Transverse colon (tissue), 4 donors: ENCODE measurements at regions not wholly inside any gene's neighbourhood (a gene's known extent, or its start where the extent isn't known, plus 50 kb on each side); places are given as distances from the start of the nearest gene placed in this dataset.

Experiments used
- DNase-seq: peaks from one replicate; pipeline ENCODE4 v3.0.0-alpha.2; 2019
- H3K27ac ChIP-seq, 4 donors: fragments of 200-600 bp; sonication (generic); 2 replicates each; pipeline ENCODE4 v1.5.1; 2016 to 2018; ENCODE audit warnings: inconsistent platforms in 4 of 4
- H3K27me3 ChIP-seq: fragments of 200-600 bp; sonication (generic); 2 replicates; pipeline ENCODE4 v1.5.1; 2017; ENCODE audit warnings: inconsistent platforms
- H3K36me3 ChIP-seq, 4 donors: fragments of 200-600 bp; sonication (generic); 2 replicates each; pipeline ENCODE4 v1.5.1; 2017 to 2019; ENCODE audit warnings: inconsistent platforms in 4 of 4
- H3K4me1 ChIP-seq, 4 donors: fragments of 200-600 bp; sonication (generic); 2 replicates each; pipeline ENCODE4 v1.5.1; 2017 to 2020; ENCODE audit warnings: inconsistent platforms in 4 of 4
- H3K4me3 ChIP-seq, 4 donors: fragments of 200-600 bp; sonication (generic); 1 replicate in 1 of 4; 2 replicates in 3 of 4; pipeline versions ENCODE4 v1.5.1 to v1.6.1; 2017 to 2019; ENCODE audit warnings: inconsistent platforms in 4 of 4
- H3K9me3 ChIP-seq, 2 donors: fragments of 200-600 bp; sonication (generic); 2 replicates each; pipeline ENCODE4 v1.5.1; 2017 to 2019; ENCODE audit warnings: inconsistent platforms in 2 of 2
- CTCF ChIP-seq, 5 experiments: fragments of 200-600 bp in 3 of 5; fragments of 450-650 bp in 2 of 5; sonication (generic) in 3 of 5; IDR thresholded peaks; 1 replicate in 2 of 5; 2 replicates in 3 of 5; pipeline ENCODE4 v1.5.1; 2016 to 2017; ENCODE audit warnings: antibody characterized with exemption in 5 of 5, inconsistent platforms in 3 of 5, mild to moderate bottlenecking in 2 of 5, moderate library complexity in 1 of 5
- EP300 ChIP-seq: sonication (generic); formaldehyde crosslinking; IDR thresholded peaks from one replicate; pipeline ENCODE4 v1.6.1; 2017; ENCODE audit warnings: antibody characterized with exemption, low read depth
- POLR2A ChIP-seq: fragments of 450-650 bp; IDR thresholded peaks from one replicate; pipeline ENCODE4 v1.6.1; 2016; ENCODE audit warnings: antibody characterized with exemption, mild to moderate bottlenecking, moderate library complexity
- POLR2AphosphoS5 ChIP-seq, 3 donors: sonication (generic); formaldehyde crosslinking; IDR thresholded peaks; one replicate each; pipeline ENCODE4 v1.6.1; 2016; ENCODE audit warnings: antibody characterized with exemption in 3 of 3
- WGBS, 2 donors: methylation state at CpG; one replicate each; pipeline ENCODE4 v1.1.5; 2018; ENCODE audit warnings: low coverage in 1 of 2; 5-methylcytosine and 5-hydroxymethylcytosine counted together
- in situ Hi-C, 4 donors: fragments of 200-750 bp; cut with MboI; loops; one replicate each; pipeline versions ENCODE4 v1.15.0 to v1.15.1; 2017; ENCODE audit warnings: low sequenced_read_pairs in 3 of 4, low pct_ligation_motif_present in 1 of 4, low pct_unique_long_range_greater_than_20kb in 1 of 4
- intact Hi-C: fragments of 100-400 bp; cut with DNase I; formaldehyde crosslinking; loops from one replicate; pipeline ENCODE4 v1.15.1; 2023; ENCODE audit warnings: low total_unique reads

- Histone ChIP-seq H3K27ac (no peak overlapping the region), H3K9me3 (no peaks in the 10 kb centered on the region), H3K4me1 (no peaks in the 10 kb centered on the region), H3K36me3 (no peaks in the 10 kb centered on the region), H3K4me3 (no peak overlapping the region), H3K27me3 (no peaks in the 10 kb centered on the region)
- intact Hi-C loops: no loop called here
- TF ChIP-seq EP300: no peak
- no peak for TF ChIP-seq POLR2AphosphoS5 (IDR thresholded peaks at IDR 0.05)
- TF ChIP-seq CTCF (IDR thresholded peaks at IDR 0.05): no peak
- TF ChIP-seq POLR2A: no peak
- DNase-seq: no peak
- in situ Hi-C loops: no loop called here
- 89 to 90% methylated on average over 1 of the region's 1 CpG for WGBS, 2 donors
These were observed 607.2 kb downstream of the OTOL1 start for GRCh38 chr3:162103808-162104207.

GRCh38 chr3:162111861-162112260 lies 615.3 kb downstream of the OTOL1 start:
- TF ChIP-seq POLR2AphosphoS5 (IDR thresholded peaks at IDR 0.05) (no peak), EP300 (no peak), CTCF (IDR thresholded peaks at IDR 0.05) (no peak), POLR2A (no peak)
- Histone ChIP-seq H3K4me1 (no peaks in the 10 kb centered on the region), H3K4me3 (no peak overlapping the region), H3K9me3 (no peaks in the 10 kb centered on the region), H3K27me3 (no peaks in the 10 kb centered on the region), H3K36me3 (no peaks in the 10 kb centered on the region), H3K27ac (no peak overlapping the region)
- in situ Hi-C loops: no loop called here
- WGBS, 2 donors: 83 to 87% methylated on average over 5 of the region's 5 CpGs
- no peak for DNase-seq
- intact Hi-C loops: no loop called here

- in situ Hi-C loops: no loop called here
These were observed 616.1 kb downstream of the OTOL1 start for GRCh38 chr3:162112719-162113118.

GRCh38 chr3:162117961-162118360 lies 621.4 kb downstream of the OTOL1 start:
- no peaks in the 10 kb centered on the region for H3K27me3 ChIP-seq
- 86 to 100% methylated on average over 1 of the region's 1 CpG for WGBS, 2 donors
- no peak for TF ChIP-seq POLR2AphosphoS5 (IDR thresholded peaks at IDR 0.05)
- no peak overlapping the region for H3K27ac ChIP-seq
- in situ Hi-C loops: no loop called here
- no peaks in the 10 kb centered on the region for H3K9me3 ChIP-seq
- H3K4me3 ChIP-seq: no peak overlapping the region
- no peaks in the 10 kb centered on the region for H3K36me3 ChIP-seq
- DNase-seq: no peak
- intact Hi-C loops: no loop called here
- H3K4me1 ChIP-seq: no peaks in the 10 kb centered on the region

More at GRCh38 chr3:162112719-162113118, 616.1 kb downstream of the OTOL1 start:
- no peak for DNase-seq
- TF ChIP-seq POLR2A: no peak
- TF ChIP-seq POLR2AphosphoS5 (IDR thresholded peaks at IDR 0.05): no peak
- no peak for TF ChIP-seq CTCF (IDR thresholded peaks at IDR 0.05)
- no peak for TF ChIP-seq EP300
- Histone ChIP-seq H3K27me3 (no peaks in the 10 kb centered on the region), H3K27ac (no peak overlapping the region), H3K36me3 (no peaks in the 10 kb centered on the region), H3K9me3 (no peaks in the 10 kb centered on the region), H3K4me3 (no peak overlapping the region), H3K4me1 (no peaks in the 10 kb centered on the region)
- intact Hi-C loops: no loop called here

GRCh38 chr3:162119651-162120050 lies 623.0 kb downstream of the OTOL1 start:
- no peak overlapping the region for H3K4me3 ChIP-seq
- TF ChIP-seq POLR2AphosphoS5 (IDR thresholded peaks at IDR 0.05) (no peak), POLR2A (no peak), CTCF (IDR thresholded peaks at IDR 0.05) (no peak), EP300 (no peak)
- WGBS, 2 donors: 60 to 64% methylated on average over 2 of the region's 2 CpGs
- H3K27ac ChIP-seq: no peak overlapping the region
- in situ Hi-C loops (no loop called here), intact Hi-C loops (no loop called here)
- H3K36me3 ChIP-seq: no peaks in the 10 kb centered on the region
- H3K27me3 ChIP-seq: no peaks in the 10 kb centered on the region
- DNase-seq: no peak
- no peaks in the 10 kb centered on the region for H3K4me1 ChIP-seq
- no peaks in the 10 kb centered on the region for H3K9me3 ChIP-seq
